Astrocyte of the spinal cord (primary cell): ENCODE measurements at regions not wholly inside any gene's neighbourhood (a gene's known extent, or its start where the extent isn't known, plus 50 kb on each side); places are given as distances from the start of the nearest gene placed in this dataset.
A peak's percentile ranks its signal among the peaks of the same experiment; 100 is the strongest.

ENCODE experiments used
- DNase-seq: peaks from one replicate; pipeline ENCODE4 v3.0.0; 2011; ENCODE audit warnings: low read depth, low spot score
- H3K4me3 ChIP-seq: 2 replicates; pipeline ENCODE4 v1.5.1; 2011; ENCODE audit warnings: low read depth, mild to moderate bottlenecking, low read length, moderate library complexity
- CTCF ChIP-seq: IDR thresholded peaks from 2 replicates; pipeline ENCODE4 v1.5.1; 2012; ENCODE audit warnings: low read depth, mild to moderate bottlenecking, low read length, inconsistent platforms
- in situ Hi-C: cut with HindIII; loops from 2 replicates; pipeline ENCODE4 v1.10.0; 2017; ENCODE audit warnings: low sequenced_read_pairs

- no peak for TF ChIP-seq CTCF
- in situ Hi-C loops: no loop called here
- H3K4me3 ChIP-seq: no peak overlapping the region
- no peak for DNase-seq
Observed at GRCh38 chr2:173747035-173747434, 218.1 kb downstream of the SP3 start.

GRCh38 chr2:173749315-173749714 is 215.9 kb downstream of the SP3 start:
- peak; percentile 57 for TF ChIP-seq CTCF
- H3K4me3 ChIP-seq: no peak overlapping the region
- in situ Hi-C loops: no loop called here
- peak; percentile 61 for DNase-seq

- in situ Hi-C loops: no loop called here
- DNase-seq: peak; percentile 48
- peak; percentile 23 for TF ChIP-seq CTCF
- no peak overlapping the region for H3K4me3 ChIP-seq
Observed at GRCh38 chr2:173750353-173750801, 214.8 kb downstream of the SP3 start.

- in situ Hi-C loops: no loop called here
- no peak for DNase-seq
- TF ChIP-seq CTCF: no peak
- H3K4me3 ChIP-seq: no peak overlapping the region
Observed at GRCh38 chr2:173750831-173751230, 214.3 kb downstream of the SP3 start.

- H3K4me3 ChIP-seq: no peak overlapping the region
- no peak for TF ChIP-seq CTCF
Observed at GRCh38 chr2:173751245-173751975, 213.8 kb downstream of the SP3 start.

GRCh38 chr2:173752152-173752551 is 213.0 kb downstream of the SP3 start:
- in situ Hi-C loops: no loop called here
- no peak overlapping the region for H3K4me3 ChIP-seq
- DNase-seq: no peak
- peak; percentile 59 for TF ChIP-seq CTCF

More at GRCh38 chr2:173751245-173751975, 213.8 kb downstream of the SP3 start:
- DNase-seq: no peak
- in situ Hi-C loops: no loop called here
